ENCODE measurements at regions not wholly inside any gene's neighbourhood (a gene's known extent, or its start where the extent isn't known, plus 50 kb on each side); places are given as distances from the start of the nearest gene placed in this dataset.

DNA sequence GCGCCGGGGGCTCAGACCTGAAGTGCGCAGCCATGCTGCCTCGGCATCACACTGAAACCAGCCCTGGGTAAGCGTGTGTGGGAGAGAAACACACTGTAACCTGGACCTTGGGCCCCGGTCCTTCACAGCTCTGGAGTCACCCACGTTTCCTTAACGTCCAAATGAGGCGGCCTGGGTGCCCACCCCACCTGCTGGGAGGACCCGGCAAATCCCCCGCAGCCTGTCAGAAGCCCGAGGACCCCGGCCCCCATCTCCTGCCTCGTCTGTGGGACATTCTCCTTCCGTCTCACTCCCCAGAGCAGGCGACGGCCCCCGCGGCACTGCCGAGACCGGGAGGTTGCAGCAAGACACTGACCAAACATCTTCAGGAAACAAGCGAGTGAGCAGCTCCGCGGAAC lies 66.5 kb upstream of the GALNT9 start:
- 69 to 76% methylated on average over 24 of the region's 24 CpGs for WGBS, 2 donors
- intact Hi-C loops (cut with DNase I; ENCODE audit: low total_unique reads), result no loop called here
- H3K27me3 ChIP-seq, result no peaks in the 10 kb centered on the region

DNA sequence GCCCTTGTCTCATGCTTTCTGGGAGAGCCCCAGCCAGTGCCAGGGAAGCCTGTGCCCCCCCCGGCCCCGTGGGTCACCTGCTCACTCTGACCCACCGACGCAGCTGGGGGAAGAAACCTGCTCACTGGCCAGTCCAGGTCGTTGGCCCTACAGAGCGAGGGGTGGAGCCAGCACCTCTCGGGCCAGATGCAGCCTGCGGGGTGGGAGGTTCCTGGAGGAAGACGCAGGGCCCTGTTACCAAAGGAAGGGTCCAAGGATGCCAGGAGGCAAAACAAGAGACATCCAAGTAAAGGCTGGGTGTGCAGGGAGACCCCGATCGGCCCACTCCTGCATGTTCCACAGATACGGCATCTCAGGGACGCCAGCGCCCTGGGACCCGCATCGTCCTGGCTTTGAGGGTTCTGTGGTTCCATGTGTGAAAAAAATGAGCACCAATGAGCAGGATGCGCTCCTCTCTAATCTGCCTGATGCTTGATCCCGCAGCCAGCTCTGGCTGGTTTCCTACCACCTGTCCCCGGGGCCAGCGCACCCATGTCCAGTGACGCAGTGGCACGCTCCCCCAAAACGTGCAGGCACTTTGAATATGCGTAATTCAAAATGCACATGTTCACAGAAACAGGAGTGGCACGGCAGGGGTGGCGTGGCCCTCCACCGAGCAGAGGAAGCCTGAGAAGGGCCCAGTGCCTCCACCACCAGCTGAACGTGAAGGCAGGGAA lies 66.0 kb upstream of the GALNT9 start:
- 82 to 92% methylated on average over 17 to 28 of the region's 28 CpGs for WGBS, 2 donors
- TF ChIP-seq POLR2A (IDR thresholded peaks at IDR 0.05), result no peak
- TF ChIP-seq, protein P1, sequence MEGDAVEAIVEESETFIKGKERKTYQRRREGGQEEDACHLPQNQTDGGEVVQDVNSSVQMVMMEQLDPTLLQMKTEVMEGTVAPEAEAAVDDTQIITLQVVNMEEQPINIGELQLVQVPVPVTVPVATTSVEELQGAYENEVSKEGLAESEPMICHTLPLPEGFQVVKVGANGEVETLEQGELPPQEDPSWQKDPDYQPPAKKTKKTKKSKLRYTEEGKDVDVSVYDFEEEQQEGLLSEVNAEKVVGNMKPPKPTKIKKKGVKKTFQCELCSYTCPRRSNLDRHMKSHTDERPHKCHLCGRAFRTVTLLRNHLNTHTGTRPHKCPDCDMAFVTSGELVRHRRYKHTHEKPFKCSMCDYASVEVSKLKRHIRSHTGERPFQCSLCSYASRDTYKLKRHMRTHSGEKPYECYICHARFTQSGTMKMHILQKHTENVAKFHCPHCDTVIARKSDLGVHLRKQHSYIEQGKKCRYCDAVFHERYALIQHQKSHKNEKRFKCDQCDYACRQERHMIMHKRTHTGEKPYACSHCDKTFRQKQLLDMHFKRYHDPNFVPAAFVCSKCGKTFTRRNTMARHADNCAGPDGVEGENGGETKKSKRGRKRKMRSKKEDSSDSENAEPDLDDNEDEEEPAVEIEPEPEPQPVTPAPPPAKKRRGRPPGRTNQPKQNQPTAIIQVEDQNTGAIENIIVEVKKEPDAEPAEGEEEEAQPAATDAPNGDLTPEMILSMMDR (IDR thresholded peaks at IDR 0.05), result no peak
- intact Hi-C loops (cut with DNase I; ENCODE audit: low total_unique reads), result no loop called here
- no peak overlapping the region for H3K27ac ChIP-seq
- no peaks in the 10 kb centered on the region for H3K27me3 ChIP-seq
- no peak overlapping the region for H3K4me3 ChIP-seq
- H3K9me3 ChIP-seq, result no peaks in the 10 kb centered on the region
- H3K4me1 ChIP-seq, result no peaks in the 10 kb centered on the region
- no peaks in the 10 kb centered on the region for H3K36me3 ChIP-seq (ENCODE audit: low read depth, missing control alignments)
- DNase-seq, result no peak

More for the DNA sequence above, 66.5 kb upstream of the GALNT9 start:
- no peak overlapping the region for H3K4me3 ChIP-seq
- no peak for TF ChIP-seq POLR2A (IDR thresholded peaks at IDR 0.05)
- TF ChIP-seq, protein P1 (IDR thresholded peaks at IDR 0.05), result no peak
- H3K36me3 ChIP-seq (ENCODE audit: low read depth, missing control alignments), result no peaks in the 10 kb centered on the region
- no peaks in the 10 kb centered on the region for H3K9me3 ChIP-seq
- DNase-seq, result no peak
- no peaks in the 10 kb centered on the region for H3K4me1 ChIP-seq
- no peak overlapping the region for H3K27ac ChIP-seq

DNA sequence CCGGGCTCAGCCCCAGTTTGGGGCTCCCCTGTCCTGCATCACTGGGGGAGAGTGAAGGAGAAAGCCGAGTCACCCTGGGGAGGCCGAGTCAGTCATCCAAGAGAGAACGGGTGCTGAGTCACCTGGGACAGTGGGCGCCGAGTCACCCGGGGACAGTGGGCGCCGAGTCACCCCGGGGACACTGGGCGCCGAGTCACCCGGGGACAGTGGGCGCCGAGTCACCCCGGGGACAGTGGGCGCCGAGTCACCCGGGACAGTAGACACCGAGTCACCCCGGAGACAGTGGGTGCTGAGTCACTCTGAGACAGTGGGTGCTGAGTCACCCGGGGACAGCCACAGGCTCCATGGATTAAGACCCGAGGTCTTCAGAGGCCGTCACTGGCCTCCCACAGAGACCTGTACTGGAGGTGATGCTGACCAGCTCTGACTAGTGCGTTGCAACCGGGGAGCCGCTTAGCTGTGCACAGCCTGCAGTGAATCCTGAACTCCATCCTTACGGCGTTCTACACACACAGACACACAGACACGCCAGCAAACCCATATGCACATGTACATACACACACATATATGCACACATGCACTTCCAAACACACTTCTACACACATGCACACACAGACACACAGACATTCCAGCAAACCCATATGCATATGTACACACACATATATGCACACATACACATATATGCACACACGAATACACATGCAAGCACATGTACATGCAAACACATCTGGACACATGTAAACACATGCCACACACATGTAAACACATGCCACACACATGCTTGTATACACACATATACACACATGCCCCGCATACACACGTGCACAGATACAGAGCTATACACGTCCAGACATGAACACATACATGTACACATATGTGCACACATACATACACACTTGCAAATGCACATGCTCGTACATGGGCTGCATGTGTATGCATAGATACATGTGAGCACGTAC lies 64.9 kb upstream of the GALNT9 start:
- Histone ChIP-seq H3K4me1 (no peaks in the 10 kb centered on the region), H3K27me3 (no peaks in the 10 kb centered on the region), H3K36me3 (ENCODE audit: low read depth, missing control alignments) (no peaks in the 10 kb centered on the region), H3K4me3 (no peak overlapping the region), H3K27ac (no peak overlapping the region), H3K9me3 (no peaks in the 10 kb centered on the region)
- no peak for TF ChIP-seq POLR2A (IDR thresholded peaks at IDR 0.05)
- TF ChIP-seq, protein P1 (IDR thresholded peaks at IDR 0.05), result no peak
- DNase-seq, result no peak
- WGBS, 2 donors, result 76 to 84% methylated on average over 18 to 36 of the region's 36 CpGs
- intact Hi-C loops (cut with DNase I; ENCODE audit: low total_unique reads), result no loop called here

DNA sequence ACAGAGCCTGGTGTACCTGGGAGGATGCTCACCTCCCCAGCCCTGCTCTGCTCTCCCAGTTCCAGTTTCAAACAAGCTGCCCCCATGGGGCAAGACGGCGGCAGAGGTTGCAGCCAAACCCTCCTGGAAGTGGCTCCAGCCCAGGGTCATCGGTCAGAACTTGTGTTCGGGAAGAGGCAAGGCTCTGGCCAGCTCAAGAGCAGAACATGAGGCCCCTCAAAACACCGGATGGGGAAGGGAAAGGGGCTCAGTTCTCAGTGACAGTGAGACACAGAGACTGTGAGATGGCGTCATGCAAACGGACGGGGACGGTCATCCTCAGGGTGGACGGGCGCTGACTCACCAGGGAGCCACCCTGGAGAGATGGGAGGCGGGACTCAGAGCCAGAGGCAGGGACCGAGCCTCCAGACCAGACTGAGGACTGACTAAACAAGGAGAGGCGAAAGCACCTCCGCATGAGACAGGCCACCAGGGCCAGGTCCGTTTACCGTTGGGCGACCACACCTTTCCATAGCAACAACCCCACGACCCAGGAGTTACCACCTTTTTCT lies 63.9 kb upstream of the GALNT9 start:
- WGBS, 2 donors, result 61 to 70% methylated on average over 15 to 19 of the region's 19 CpGs
- H3K9me3 ChIP-seq, result no peaks in the 10 kb centered on the region
- H3K27me3 ChIP-seq, result no peaks in the 10 kb centered on the region
- H3K4me3 ChIP-seq, result no peak overlapping the region
- TF ChIP-seq, protein P1 (IDR thresholded peaks at IDR 0.05), result no peak
- TF ChIP-seq POLR2A (IDR thresholded peaks at IDR 0.05), result no peak
- intact Hi-C loops (cut with DNase I; ENCODE audit: low total_unique reads), result no loop called here
- H3K27ac ChIP-seq, result no peak overlapping the region
- DNase-seq, result no peak
- H3K4me1 ChIP-seq, result no peaks in the 10 kb centered on the region
- no peaks in the 10 kb centered on the region for H3K36me3 ChIP-seq (ENCODE audit: low read depth, missing control alignments)
